NOMO-1 treated with DMSO at 0.1 percent for 48 hours (cell line): ENCODE measurements at regions not wholly inside any gene's neighbourhood (a gene's known extent, or its start where the extent isn't known, plus 50 kb on each side); places are given as distances from the start of the nearest gene placed in this dataset.

Experiments
- DNase-seq: peaks from one replicate; lab custom pipeline; 2025; ENCODE audit not compliant: unreplicated experiment; lab: John Stamatoyannopoulos, UW

DNA sequence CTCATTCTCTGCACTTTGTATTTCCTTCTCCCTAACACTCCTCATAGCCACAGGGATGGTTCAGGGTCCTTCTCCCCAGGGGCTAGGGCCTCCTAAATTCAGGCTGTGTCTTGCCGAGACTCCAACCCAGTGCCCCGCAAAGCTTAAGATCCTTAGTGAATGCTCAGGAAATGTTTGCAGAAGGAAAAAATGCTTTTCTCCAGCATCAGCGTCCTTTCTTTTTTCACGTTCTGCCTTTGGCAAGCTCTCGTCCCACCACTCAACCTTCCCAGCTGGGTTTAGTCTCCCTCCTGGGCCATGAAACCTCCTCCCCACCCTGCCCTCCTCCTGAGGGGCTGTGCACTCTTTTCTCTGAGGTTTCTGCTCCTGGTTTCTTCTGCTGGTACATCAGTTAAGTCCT lies 503.8 kb upstream of the B3GAT1 start:
- no peak for DNase-seq

GRCh38 chr11:134915212-134915611 lies 503.2 kb upstream of the B3GAT1 start:
- DNase-seq: no peak

DNA sequence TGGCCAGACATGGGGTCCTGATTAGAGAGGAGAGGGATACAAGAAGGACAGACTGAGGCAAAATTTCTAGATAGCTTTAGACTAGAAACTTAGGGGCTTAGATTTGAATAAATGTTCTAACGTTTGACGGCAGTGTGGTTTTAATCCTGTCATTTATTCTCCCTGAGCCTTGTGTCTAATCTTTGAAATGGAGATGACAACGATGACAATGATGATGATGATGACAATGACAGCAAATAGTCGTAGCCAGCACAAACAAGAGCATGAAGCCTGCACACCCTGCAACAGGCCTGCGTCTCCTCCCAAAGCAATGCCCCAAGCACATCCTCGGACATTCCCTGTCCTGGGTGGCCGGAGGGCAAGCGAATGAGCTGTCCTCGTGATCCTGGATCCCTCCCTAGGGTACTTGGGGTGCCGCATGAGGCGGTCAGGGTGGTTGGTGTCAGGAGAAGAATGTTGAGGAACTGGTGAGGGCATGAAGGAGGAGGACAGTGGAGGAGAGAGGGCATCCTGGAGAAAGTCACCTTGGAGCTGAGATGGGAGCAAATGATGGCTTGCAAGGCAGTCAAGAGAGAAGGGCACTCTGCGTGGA lies 502.1 kb upstream of the B3GAT1 start:
- DNase-seq: no peak

DNA sequence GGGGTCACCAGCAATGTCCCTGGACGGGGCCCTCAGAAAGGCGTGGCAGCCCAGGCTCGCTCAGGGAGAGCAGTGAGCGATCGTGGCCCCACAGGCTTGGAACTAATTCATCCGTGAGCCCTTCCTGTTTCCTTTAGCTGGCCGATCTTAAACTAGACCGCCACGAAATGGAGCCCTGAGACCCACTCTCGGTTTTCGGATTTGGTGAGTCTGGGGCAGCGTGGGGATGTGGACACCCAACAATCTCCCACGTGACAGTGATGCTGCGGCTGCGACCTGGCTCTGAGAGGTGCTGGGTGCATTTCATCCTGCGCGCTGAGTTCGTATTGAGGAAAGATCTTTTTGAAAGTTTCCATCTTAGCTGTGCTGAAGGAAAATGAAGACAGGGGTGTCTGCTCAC lies 501.3 kb upstream of the B3GAT1 start:
- DNase-seq: no peak

GRCh38 chr11:134911514-134912180 lies 499.6 kb upstream of the B3GAT1 start:
- no peak for DNase-seq

- DNase-seq: no peak
Measured at GRCh38 chr11:134908583-134908982, 496.5 kb upstream of the B3GAT1 start.

DNA sequence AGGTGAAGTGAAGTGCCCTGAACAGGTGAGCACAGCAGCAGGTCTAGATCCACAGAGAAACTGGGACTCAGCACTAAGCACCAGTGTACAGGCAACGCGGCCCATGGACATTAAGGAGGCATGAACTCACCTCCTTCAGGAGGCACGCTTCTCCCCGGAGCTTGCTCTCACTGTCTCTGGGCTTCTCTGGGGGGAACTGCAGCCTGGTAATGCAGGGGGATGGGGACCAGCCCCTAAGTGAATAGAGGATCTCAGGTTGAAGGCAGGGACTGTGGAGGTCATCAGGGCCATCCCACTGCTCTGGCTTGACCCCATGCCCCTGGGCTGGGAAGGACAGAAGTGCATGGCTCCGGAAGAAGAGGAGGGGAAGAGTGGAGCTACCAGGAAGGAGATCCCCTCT lies 495.6 kb upstream of the B3GAT1 start:
- DNase-seq: no peak

DNA sequence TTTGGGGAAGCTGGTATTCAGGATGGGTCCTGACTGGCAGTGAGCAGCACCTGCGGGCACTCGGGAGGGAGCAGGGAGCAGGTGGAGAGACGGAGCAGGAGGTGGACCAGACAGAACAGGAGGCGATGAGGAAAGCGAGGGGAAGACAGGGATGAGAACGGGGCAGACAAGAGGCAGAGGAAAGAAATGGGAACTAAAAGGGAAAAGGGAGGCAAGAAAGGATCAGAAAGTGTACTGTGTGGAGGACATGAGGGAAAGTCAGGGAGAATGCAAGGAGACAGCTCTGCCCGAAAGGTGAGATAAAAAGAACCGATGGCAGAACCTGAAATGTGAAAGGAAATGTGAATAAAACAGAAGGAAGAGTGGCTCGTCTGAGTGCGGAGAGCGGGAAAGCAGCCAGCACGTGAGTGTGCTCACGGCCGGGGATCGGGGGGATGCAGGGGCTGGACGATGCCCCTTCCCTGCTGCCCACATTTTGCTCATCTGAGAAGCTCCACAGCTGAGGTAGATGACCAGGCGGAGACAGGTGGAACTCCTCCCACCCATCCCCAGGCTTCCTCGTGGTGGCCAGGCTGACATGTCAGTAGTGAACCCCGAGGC lies 494.4 kb upstream of the B3GAT1 start:
- no peak for DNase-seq

DNA sequence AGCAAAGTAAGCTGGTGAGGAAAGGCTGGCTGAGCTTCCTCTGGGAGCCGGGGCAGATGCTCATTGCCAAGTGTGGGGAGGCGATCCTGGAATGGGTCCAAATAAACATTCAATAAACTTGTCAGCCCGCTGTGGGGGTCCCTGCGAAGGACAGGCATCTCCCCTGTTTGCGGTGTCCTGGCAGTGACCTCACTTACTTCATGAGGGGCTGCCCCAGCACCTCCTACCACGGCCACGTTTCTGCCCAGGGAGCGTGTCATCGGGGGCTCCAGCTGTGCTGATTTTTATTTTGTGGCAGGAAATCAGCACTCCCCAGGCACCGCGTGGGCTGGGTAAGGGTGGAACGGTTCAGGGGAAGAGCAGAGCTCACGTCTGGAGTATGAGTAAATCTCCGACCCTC lies 493.9 kb upstream of the B3GAT1 start:
- no peak for DNase-seq

DNA sequence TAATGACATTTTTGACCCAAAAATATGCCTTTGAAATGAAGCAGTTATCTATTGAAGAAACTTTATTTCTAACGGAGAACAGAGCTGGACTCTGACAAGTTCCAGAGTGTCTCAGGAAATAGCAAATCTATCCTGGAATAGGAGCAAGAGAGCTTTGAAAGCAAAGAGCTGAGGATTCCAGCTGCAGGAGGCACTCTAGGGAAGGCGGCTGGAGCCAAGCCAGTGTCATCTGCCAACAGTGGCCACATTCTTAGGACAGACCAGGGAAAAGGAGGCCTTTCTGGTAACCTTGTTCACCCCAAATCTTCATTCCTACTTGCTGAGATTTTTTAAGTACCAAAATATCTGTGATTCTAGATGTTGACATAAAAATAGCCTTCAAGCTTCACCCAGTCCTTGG lies 493.5 kb upstream of the B3GAT1 start:
- no peak for DNase-seq

GRCh38 chr11:134904103-134904790 lies 492.2 kb upstream of the B3GAT1 start:
- no peak for DNase-seq

- DNase-seq: no peak
Measured at GRCh38 chr11:134901955-134902918, 490.2 kb upstream of the B3GAT1 start.

DNA sequence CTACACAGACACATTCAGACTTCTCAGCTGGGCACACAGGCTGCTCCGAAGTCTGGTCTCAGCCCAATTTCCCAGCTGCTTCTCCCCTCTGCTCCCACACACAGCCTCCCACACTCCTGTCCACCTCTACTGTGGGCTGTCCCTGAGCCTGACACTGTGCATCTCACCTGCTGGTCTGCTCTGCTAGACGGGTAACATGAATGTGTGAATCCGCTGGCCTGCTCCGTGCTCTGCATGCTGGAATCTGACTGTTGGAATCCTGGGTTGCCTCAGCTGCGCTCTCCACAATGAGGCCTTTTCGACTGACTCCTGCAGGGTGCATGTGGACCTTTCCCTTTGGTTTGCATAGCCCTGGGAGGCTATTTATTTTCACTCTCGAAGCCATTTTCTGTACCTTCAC lies 489.5 kb upstream of the B3GAT1 start:
- DNase-seq: no peak

DNA sequence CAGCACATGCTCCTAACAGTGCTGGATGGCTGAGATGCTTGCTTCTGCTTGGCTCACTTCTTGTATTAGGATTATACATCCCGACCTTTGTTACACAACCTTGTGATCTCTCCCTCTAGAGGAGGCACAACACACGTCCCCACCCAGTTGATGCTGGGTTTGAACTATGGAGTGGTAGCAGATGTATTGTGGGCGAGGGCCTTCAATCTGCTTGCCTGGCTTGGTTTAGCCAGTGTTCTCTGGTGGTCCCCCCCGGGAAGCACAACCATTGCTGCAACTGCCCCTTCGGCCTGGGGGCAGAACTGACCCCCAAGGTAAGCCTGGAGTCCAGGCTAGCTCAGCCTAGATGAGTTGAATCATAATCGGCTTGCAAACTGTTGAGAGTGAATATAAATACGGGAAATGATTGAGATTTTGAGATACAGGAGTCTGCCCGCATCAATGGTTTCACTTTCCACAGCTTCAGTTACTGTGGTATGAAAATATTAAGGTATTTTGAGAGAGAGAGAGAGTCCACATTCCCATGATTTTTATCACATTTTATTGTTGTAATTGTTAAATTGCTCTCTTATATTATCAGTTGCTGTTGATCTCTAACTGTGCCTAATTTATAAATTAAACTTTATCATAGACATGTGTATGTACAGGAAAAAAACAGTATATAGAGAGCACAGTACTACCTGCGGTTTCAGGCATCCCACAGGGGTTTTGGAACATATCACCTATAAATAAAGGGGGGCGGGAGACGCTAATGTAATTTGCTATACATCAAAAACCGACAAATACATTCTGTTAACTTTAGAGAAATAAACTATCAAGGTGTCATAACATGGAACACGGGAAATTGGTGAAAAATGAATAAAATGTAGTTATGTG lies 482.0 kb upstream of the B3GAT1 start:
- no peak for DNase-seq

- no peak for DNase-seq
Measured at GRCh38 chr11:134890446-134890845, 478.4 kb upstream of the B3GAT1 start.

DNA sequence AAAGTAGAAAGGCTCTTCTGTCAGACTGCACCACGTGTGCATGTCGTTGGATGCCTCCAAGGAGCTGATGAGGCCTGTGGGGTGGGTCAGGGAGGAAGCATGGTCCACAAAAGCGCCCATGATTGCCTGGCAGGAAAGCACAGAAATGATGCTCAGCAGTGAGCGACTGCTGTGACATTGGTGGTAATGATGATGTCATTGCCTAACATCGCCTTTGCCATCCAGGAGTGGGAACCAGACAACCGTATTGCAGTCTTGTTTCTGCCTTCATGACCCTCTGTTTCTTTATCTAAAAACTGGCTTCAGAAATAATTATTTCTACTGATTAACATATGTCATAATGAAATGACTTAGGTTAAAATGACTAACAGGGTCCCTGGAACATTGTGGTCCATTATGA lies 477.8 kb upstream of the B3GAT1 start:
- DNase-seq: no peak

GRCh38 chr11:134888821-134889220 lies 476.8 kb upstream of the B3GAT1 start:
- DNase-seq: no peak

- no peak for DNase-seq
Measured at GRCh38 chr11:134887896-134888295, 475.9 kb upstream of the B3GAT1 start.

DNA sequence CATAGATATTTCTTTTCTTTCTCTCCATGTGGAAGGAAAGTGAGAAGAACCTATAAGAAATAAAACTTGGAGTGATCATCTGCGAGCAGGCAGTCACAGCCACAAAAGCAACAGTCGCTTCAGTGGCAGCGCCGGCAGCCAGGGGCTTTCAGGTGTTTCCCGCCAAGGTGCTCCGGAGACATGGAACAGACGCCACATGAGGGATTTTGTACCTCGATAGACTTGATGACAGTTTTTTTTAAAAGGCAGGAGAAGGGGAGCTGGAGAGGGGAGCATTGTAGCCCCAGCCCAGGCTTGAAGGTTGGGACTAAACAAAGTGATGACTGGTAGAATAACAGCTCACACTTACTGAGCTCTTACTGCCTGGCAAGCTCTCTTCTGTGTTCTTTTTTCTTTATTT lies 471.4 kb upstream of the B3GAT1 start:
- DNase-seq: no peak

DNA sequence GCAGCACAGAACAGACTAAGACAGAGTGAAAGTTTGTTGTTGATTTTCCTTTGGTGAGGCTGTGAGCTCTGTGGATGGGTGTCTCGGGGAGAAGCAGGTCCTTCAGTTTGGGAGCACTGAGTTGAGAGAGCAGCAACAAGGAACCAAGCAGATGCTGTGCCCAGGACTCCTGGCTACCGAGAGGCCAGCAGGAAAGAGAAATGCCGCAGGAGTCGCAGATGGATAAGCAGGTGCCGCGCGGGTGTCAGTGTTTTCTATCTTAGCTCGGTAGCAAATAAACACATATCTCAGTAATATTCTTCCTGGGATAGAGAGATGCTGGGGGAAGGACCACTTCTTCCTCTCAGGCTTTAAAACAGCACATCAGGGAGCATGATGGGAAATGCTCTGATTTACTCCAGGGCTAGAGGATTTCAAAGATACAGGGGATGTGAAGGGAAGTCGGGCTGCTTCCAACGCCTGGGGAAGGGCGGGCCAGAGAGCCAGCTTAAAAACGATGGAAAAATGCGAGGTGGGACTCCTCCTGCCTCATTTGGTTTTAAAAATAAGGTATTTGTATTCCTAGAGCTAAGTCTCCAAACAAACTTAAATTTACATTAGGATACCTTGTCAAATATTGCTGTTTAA lies 470.7 kb upstream of the B3GAT1 start:
- DNase-seq: no peak
